ENCODE measurements at regions not wholly inside any gene's neighbourhood (a gene's known extent, or its start where the extent isn't known, plus 50 kb on each side); places are given as distances from the start of the nearest gene placed in this dataset.

- TF ChIP-seq, protein P1, sequence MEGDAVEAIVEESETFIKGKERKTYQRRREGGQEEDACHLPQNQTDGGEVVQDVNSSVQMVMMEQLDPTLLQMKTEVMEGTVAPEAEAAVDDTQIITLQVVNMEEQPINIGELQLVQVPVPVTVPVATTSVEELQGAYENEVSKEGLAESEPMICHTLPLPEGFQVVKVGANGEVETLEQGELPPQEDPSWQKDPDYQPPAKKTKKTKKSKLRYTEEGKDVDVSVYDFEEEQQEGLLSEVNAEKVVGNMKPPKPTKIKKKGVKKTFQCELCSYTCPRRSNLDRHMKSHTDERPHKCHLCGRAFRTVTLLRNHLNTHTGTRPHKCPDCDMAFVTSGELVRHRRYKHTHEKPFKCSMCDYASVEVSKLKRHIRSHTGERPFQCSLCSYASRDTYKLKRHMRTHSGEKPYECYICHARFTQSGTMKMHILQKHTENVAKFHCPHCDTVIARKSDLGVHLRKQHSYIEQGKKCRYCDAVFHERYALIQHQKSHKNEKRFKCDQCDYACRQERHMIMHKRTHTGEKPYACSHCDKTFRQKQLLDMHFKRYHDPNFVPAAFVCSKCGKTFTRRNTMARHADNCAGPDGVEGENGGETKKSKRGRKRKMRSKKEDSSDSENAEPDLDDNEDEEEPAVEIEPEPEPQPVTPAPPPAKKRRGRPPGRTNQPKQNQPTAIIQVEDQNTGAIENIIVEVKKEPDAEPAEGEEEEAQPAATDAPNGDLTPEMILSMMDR (IDR thresholded peaks at IDR 0.05; ENCODE audit: poor library complexity) = no peak
- TF ChIP-seq EZH2phosphoT487 (IDR thresholded peaks at IDR 0.05; ENCODE audit: low read depth, severe bottlenecking, unreplicated experiment) (no peak), EZH2 (IDR thresholded peaks at IDR 0.05; ENCODE audit: borderline replicate concordance) (no peak)
These were observed 162.0 kb downstream of the EFNB2 start for GRCh38 chr13:106373304-106373988.

Measured in hepatocyte (in vitro differentiated cells).